ENCODE measurements at regions not wholly inside any gene's neighbourhood (a gene's known extent, or its start where the extent isn't known, plus 50 kb on each side); places are given as distances from the start of the nearest gene placed in this dataset.
A peak's percentile ranks its signal among the peaks of the same experiment; 100 is the strongest.
"Not testable (repeated sequence)": the region's sequence is repeated elsewhere in the genome, so short reads cannot be mapped to it uniquely, and the experiment has no call there.

GRCh38 chr20:40967700-40968099 lies 60.9 kb upstream of the TOP1 start:
- no peaks in the 10 kb centered on the region for H3K4me1 ChIP-seq (ENCODE audit: control insufficient read depth, insufficient read depth, low read length)
- no peaks in the 10 kb centered on the region for H3K27me3 ChIP-seq (ENCODE audit: control insufficient read depth, insufficient read depth, low read length)
- H3K9me3 ChIP-seq (ENCODE audit: control insufficient read depth, insufficient read depth, low read length), result no peaks in the 10 kb centered on the region
- H3K36me3 ChIP-seq (ENCODE audit: control insufficient read depth, insufficient read depth, low read length), result no peaks in the 10 kb centered on the region
- no peak overlapping the region for H3K4me3 ChIP-seq (ENCODE audit: low read depth, low read length)
- no peak overlapping the region for H3K9ac ChIP-seq (ENCODE audit: low read depth, low read length)

DNA sequence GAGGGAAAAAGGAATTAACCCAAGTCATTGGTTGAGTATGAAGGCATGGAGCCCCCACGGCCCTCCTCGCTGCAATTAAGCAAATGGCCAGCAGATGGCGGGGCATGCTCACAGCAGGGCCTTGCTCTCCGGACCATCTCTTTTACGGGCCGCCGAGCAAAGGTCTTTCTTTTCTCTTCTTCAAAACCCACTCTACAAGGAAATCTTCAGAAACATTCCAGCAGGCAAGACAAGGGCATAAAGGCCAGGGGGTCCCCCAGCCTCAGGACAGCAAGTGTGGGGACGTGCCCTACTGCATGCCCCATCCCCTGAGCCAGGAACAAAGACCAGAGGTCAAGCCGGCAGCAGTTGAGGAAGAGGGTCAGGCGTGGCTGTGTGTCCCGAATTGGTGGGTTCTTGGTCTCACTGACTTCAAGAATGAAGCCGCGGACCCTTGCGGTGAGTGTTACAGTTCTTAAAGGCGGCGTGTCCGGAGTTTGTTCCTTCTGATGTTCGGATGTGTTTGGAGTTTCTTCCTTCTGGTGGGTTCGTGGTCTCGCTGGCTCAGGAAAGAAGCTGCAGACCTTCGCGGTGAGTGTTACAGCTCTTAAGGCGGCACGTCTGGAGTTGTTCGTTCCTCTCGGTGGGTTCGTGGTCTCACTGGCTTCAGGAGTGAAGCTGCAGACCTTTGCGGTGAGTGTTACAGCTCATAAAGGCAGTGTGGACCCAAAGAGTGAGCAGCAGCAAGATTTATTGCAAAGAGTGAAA lies 59.6 kb upstream of the TOP1 start:
- not testable (repeated sequence) for H3K9me3 ChIP-seq (ENCODE audit: control insufficient read depth, insufficient read depth, low read length); H3K9ac ChIP-seq (ENCODE audit: low read depth, low read length); H3K27me3 ChIP-seq (ENCODE audit: control insufficient read depth, insufficient read depth, low read length); H3K4me1 ChIP-seq (ENCODE audit: control insufficient read depth, insufficient read depth, low read length); H3K36me3 ChIP-seq (ENCODE audit: control insufficient read depth, insufficient read depth, low read length)
- H3K4me3 ChIP-seq (ENCODE audit: low read depth, low read length), result peak overlapping the region; percentile 31

- H3K4me3 ChIP-seq (ENCODE audit: low read depth, low read length), result no peak overlapping the region
- no peaks in the 10 kb centered on the region for H3K4me1 ChIP-seq (ENCODE audit: control insufficient read depth, insufficient read depth, low read length)
- H3K9ac ChIP-seq (ENCODE audit: low read depth, low read length), result no peak overlapping the region
- H3K9me3 ChIP-seq (ENCODE audit: control insufficient read depth, insufficient read depth, low read length), result no peaks in the 10 kb centered on the region
- no peaks in the 10 kb centered on the region for H3K27me3 ChIP-seq (ENCODE audit: control insufficient read depth, insufficient read depth, low read length)
- no peaks in the 10 kb centered on the region for H3K36me3 ChIP-seq (ENCODE audit: control insufficient read depth, insufficient read depth, low read length)
Measured at GRCh38 chr20:40970218-40970617, 58.4 kb upstream of the TOP1 start.

- no peaks in the 10 kb centered on the region for H3K27me3 ChIP-seq (ENCODE audit: control insufficient read depth, insufficient read depth, low read length)
- H3K36me3 ChIP-seq (ENCODE audit: control insufficient read depth, insufficient read depth, low read length), result peaks cover 3% of the 10 kb centered on the region
- H3K4me1 ChIP-seq (ENCODE audit: control insufficient read depth, insufficient read depth, low read length), result no peaks in the 10 kb centered on the region
- no peaks in the 10 kb centered on the region for H3K9me3 ChIP-seq (ENCODE audit: control insufficient read depth, insufficient read depth, low read length)
- H3K9ac ChIP-seq (ENCODE audit: low read depth, low read length), result no peak overlapping the region
- H3K4me3 ChIP-seq (ENCODE audit: low read depth, low read length), result no peak overlapping the region
Measured at GRCh38 chr20:40977218-40977617, 51.4 kb upstream of the TOP1 start.

- Histone ChIP-seq H3K9ac (ENCODE audit: low read depth, low read length) (no peak overlapping the region), H3K27me3 (ENCODE audit: control insufficient read depth, insufficient read depth, low read length) (no peaks in the 10 kb centered on the region), H3K9me3 (ENCODE audit: control insufficient read depth, insufficient read depth, low read length) (no peaks in the 10 kb centered on the region), H3K4me3 (ENCODE audit: low read depth, low read length) (no peak overlapping the region), H3K36me3 (ENCODE audit: control insufficient read depth, insufficient read depth, low read length) (peaks cover 3% of the 10 kb centered on the region), H3K4me1 (ENCODE audit: control insufficient read depth, insufficient read depth, low read length) (no peaks in the 10 kb centered on the region)
Measured at GRCh38 chr20:40978761-40979160, 49.9 kb upstream of the TOP1 start.

Measured in iPS-15b (cell line).